H1 (cell line): ENCODE measurements at regions not wholly inside any gene's neighbourhood (a gene's known extent, or its start where the extent isn't known, plus 50 kb on each side); places are given as distances from the start of the nearest gene placed in this dataset.

Source experiments
- CTCF ChIA-PET: fragments of 300-600 bp; sonication (Branson Sonifier 250); formaldehyde crosslinking; loops from one replicate; lab custom pipeline; 2021; ENCODE audit not compliant: partially characterized antibody; lab: Charles Lee
- POLR2A ChIA-PET: fragments of 300-600 bp; sonication (Branson Sonifier 250); formaldehyde crosslinking; loops from one replicate; lab custom pipeline; 2021; ENCODE audit warnings: inconsistent platforms; ENCODE audit not compliant: partially characterized antibody; lab: Charles Lee
- DNase-seq, 2 experiments: peaks; one replicate each; pipeline versions ENCODE4 v3.0.0 to v3.0.0-alpha.2; 2010 to 2022; ENCODE audit warnings: low spot score in 2 of 2, low read depth in 1 of 2, mixed read lengths in 1 of 2
- FAIRE-seq: peaks from 2 replicates; lab custom pipeline; 2011; peaks lifted over from hg19 to GRCh38; lab: Jason Lieb, UNC
- H2AFZ ChIP-seq: 2 replicates; pipeline ENCODE4 v1.8.1; 2012; ENCODE audit warnings: low read length, inconsistent platforms
- H2AK5ac ChIP-seq: 2 replicates; pipeline ENCODE4 v1.6.1; 2013; ENCODE audit warnings: low read depth, low read length
- H2BK120ac ChIP-seq: replicated peaks from 2 replicates; pipeline ENCODE3; 2013; ENCODE audit warnings: low read depth, low read length, inconsistent platforms
- H2BK12ac ChIP-seq: 2 replicates; pipeline ENCODE4 v1.6.1; 2013; ENCODE audit warnings: low read depth, low read length
- H2BK15ac ChIP-seq: 2 replicates; pipeline ENCODE4 v1.6.1; 2013; ENCODE audit warnings: low read length
- H2BK20ac ChIP-seq: 2 replicates; pipeline ENCODE4 v1.6.1; 2013; ENCODE audit warnings: low read length
- H2BK5ac ChIP-seq: 2 replicates; pipeline ENCODE4 v1.6.1; 2013; ENCODE audit warnings: low read depth, low read length
- H3K14ac ChIP-seq: 2 replicates; pipeline ENCODE4 v1.6.1; 2013; ENCODE audit warnings: inconsistent platforms; ENCODE audit not compliant: insufficient read length
- H3K18ac ChIP-seq: 2 replicates; pipeline ENCODE4 v1.6.1; 2013; ENCODE audit warnings: low read length; ENCODE audit errors: extremely low read depth
- H3K23ac ChIP-seq: 2 replicates; pipeline ENCODE4 v1.6.1; 2013; ENCODE audit warnings: inconsistent platforms; ENCODE audit not compliant: insufficient read length
- H3K23me2 ChIP-seq: 2 replicates; pipeline ENCODE4 v1.6.1; 2013; ENCODE audit warnings: low read depth, low read length
- H3K27ac ChIP-seq: 2 replicates; pipeline ENCODE4 v1.6.1; 2011; ENCODE audit warnings: low read depth, low read length, inconsistent platforms
- H3K27me3 ChIP-seq, 4 experiments: replicated peaks in 1 of 4; 1 replicate in 1 of 4; 2 replicates in 3 of 4; pipeline versions ENCODE4 v1.6.1 to v1.8.1; 2011 to 2013; ENCODE audit warnings: low read length in 3 of 4, mild to moderate bottlenecking in 3 of 4, inconsistent platforms in 2 of 4, mixed read lengths in 2 of 4, moderate library complexity in 1 of 4; ENCODE audit not compliant: control insufficient read depth in 3 of 4, insufficient read depth in 3 of 4; ENCODE audit errors: extremely low read depth in 1 of 4
- H3K36me3 ChIP-seq, 4 experiments: 2 replicates each; pipeline versions ENCODE4 v1.6.1 to v1.8.1; 2011 to 2013; ENCODE audit warnings: mild to moderate bottlenecking in 4 of 4, low read length in 3 of 4, moderate library complexity in 2 of 4, control low read depth in 1 of 4, inconsistent platforms in 1 of 4; ENCODE audit not compliant: insufficient read depth in 4 of 4, control insufficient read depth in 2 of 4
- H3K4ac ChIP-seq: replicated peaks from 2 replicates; pipeline ENCODE3; 2013; ENCODE audit warnings: low read length, low read depth, mixed read lengths, inconsistent platforms; ENCODE audit not compliant: insufficient read length
- H3K4me1 ChIP-seq, 4 experiments: replicated peaks in 1 of 4; 1 replicate in 1 of 4; 2 replicates in 3 of 4; pipeline versions ENCODE4 v1.6.1 to v1.8.1; 2011 to 2013; ENCODE audit warnings: low read length in 3 of 4, inconsistent platforms in 2 of 4, mixed read lengths in 1 of 4; ENCODE audit not compliant: insufficient read depth in 4 of 4, control insufficient read depth in 3 of 4
- H3K4me2 ChIP-seq, 2 experiments: 2 replicates each; pipeline versions ENCODE4 v1.6.1 to v1.8.1; 2011 to 2013; ENCODE audit warnings: low read depth in 2 of 2, low read length in 2 of 2, control low read depth in 1 of 2, inconsistent platforms in 1 of 2, mild to moderate bottlenecking in 1 of 2; ENCODE audit not compliant: insufficient read depth in 1 of 2
- H3K4me3 ChIP-seq, 4 experiments: fragments of 200-600, 300-600 bp in 1 of 4; sonication (generic), shearing (Covaris generic), sonication (Bioruptor Twin) in 1 of 4; 2 replicates each; pipeline versions ENCODE4 v1.5.1 to v1.8.1; 2011 to 2016; ENCODE audit warnings: low read length in 4 of 4, low read depth in 3 of 4, control low read depth in 2 of 4, inconsistent platforms in 2 of 4, mild to moderate bottlenecking in 2 of 4, mixed read lengths in 1 of 4, moderate library complexity in 1 of 4; ENCODE audit not compliant: insufficient read depth in 2 of 4; ENCODE audit errors: extremely low read depth in 1 of 4
- H3K56ac ChIP-seq: replicated peaks from 2 replicates; pipeline ENCODE3; 2013; ENCODE audit warnings: low read depth, mild to moderate bottlenecking, mixed read lengths, low read length, inconsistent platforms; ENCODE audit not compliant: insufficient read length
- H3K79me1 ChIP-seq: 2 replicates; pipeline ENCODE4 v1.6.1; 2013; ENCODE audit warnings: low read depth, low read length, control low read depth
- H3K79me2 ChIP-seq, 2 experiments: 2 replicates each; pipeline versions ENCODE4 v1.6.1 to v1.8.1; 2012 to 2013; ENCODE audit warnings: low read length in 2 of 2, mild to moderate bottlenecking in 2 of 2, inconsistent platforms in 1 of 2; ENCODE audit not compliant: insufficient read depth in 2 of 2, control insufficient read depth in 1 of 2
- H3K9ac ChIP-seq, 4 experiments: replicated peaks in 1 of 4; 1 replicate in 1 of 4; 2 replicates in 3 of 4; pipeline versions ENCODE4 v1.6.1 to v1.8.1; 2011 to 2013; ENCODE audit warnings: low read depth in 3 of 4, low read length in 3 of 4, control low read depth in 2 of 4, mild to moderate bottlenecking in 2 of 4, moderate library complexity in 2 of 4, inconsistent platforms in 1 of 4; ENCODE audit errors: extremely low read depth in 1 of 4
- H3K9me3 ChIP-seq, 2 experiments: 2 replicates each; pipeline versions ENCODE4 v1.6.1 to v1.8.1; 2012 to 2013; ENCODE audit warnings: mild to moderate bottlenecking in 2 of 2, moderate library complexity in 2 of 2, control low read depth in 1 of 2, inconsistent platforms in 1 of 2, low read depth in 1 of 2, low read length in 1 of 2, mixed read lengths in 1 of 2; ENCODE audit not compliant: insufficient read depth in 2 of 2
- H4K20me1 ChIP-seq, 2 experiments: replicated peaks in 1 of 2; 2 replicates each; pipeline versions ENCODE3 to v1.8.1; 2011 to 2013; ENCODE audit warnings: inconsistent platforms in 2 of 2, low read length in 2 of 2, mild to moderate bottlenecking in 1 of 2; ENCODE audit not compliant: insufficient read depth in 2 of 2, control insufficient read depth in 1 of 2
- H4K5ac ChIP-seq: 2 replicates; pipeline ENCODE4 v1.6.1; 2013; ENCODE audit warnings: low read length, low read depth, mixed read lengths, inconsistent platforms; ENCODE audit not compliant: insufficient read length
- H4K8ac ChIP-seq: 2 replicates; pipeline ENCODE4 v1.8.0; 2013; ENCODE audit warnings: mild to moderate bottlenecking, moderate library complexity, low read length, inconsistent platforms; ENCODE audit not compliant: insufficient read depth; ENCODE audit errors: extremely low read depth
- H4K91ac ChIP-seq: replicated peaks from 2 replicates; pipeline ENCODE3; 2013; ENCODE audit warnings: low read length, mixed read lengths, inconsistent platforms; ENCODE audit not compliant: insufficient read length
- CBX8 ChIP-seq: fragments of 300-800, 300-1000 bp; sonication (generic); IDR thresholded peaks from 2 replicates; pipeline ENCODE4 v1.7.1; 2016; ENCODE audit warnings: low read depth, low read length, borderline replicate concordance
- RFX5 ChIP-seq: IDR thresholded peaks from 2 replicates; pipeline ENCODE4 v1.6.1; 2011; ENCODE audit warnings: low read depth, low read length, improper control_type of control experiment, borderline replicate concordance
- TAF7 ChIP-seq: optimal IDR thresholded peaks from 2 replicates; pipeline ENCODE3; 2011; ENCODE audit warnings: low read depth, mild to moderate bottlenecking, inconsistent platforms, low read length, moderate library complexity, borderline replicate concordance
- WGBS, 2 experiments: shearing (Covaris generic) in 1 of 2; methylation state at CpG; one replicate each; pipeline versions ENCODE4 v1.1.6 to v1.1.7; 2013 to 2015; ENCODE audit warnings: low lambda C conversion rate in 2 of 2, mixed read lengths in 2 of 2, inconsistent platforms in 1 of 2, low coverage in 1 of 2, missing lambda C conversion rate in 1 of 2; ENCODE audit not compliant: insufficient replicate concordance in 2 of 2, insufficient coverage in 1 of 2, insufficient read length in 1 of 2; ENCODE audit errors: extremely low coverage in 1 of 2, missing lambda C conversion rate in 1 of 2; 5-methylcytosine and 5-hydroxymethylcytosine counted together

- H2AK5ac ChIP-seq, result no peak overlapping the region
- H3K27ac ChIP-seq, result no peak overlapping the region
- no peak overlapping the region for H2BK20ac ChIP-seq
- WGBS, 2 experiments, result 84% methylated on average over 1 of the region's 1 CpG; no CpG with 5 or more reads in 1 of the 2 experiments
- H3K4me1 ChIP-seq, result peaks cover 0 to 2% (median 0%) of the 10 kb centered on the region in 4 experiments; a peak in 1 of 7 replicates
- no peak overlapping the region for H3K4me3 ChIP-seq
- no peak overlapping the region for H3K4me2 ChIP-seq
- POLR2A ChIA-PET, result no interaction called here
- H3K27me3 ChIP-seq, result no peaks in the 10 kb centered on the region
- H2BK12ac ChIP-seq, result no peak overlapping the region
- H3K36me3 ChIP-seq, result no peaks in the 10 kb centered on the region
- no peak overlapping the region for H4K5ac ChIP-seq
- H2BK120ac ChIP-seq, result no peak overlapping the region
- no peak overlapping the region for H3K14ac ChIP-seq
- no peak overlapping the region for H3K9ac ChIP-seq
- no peaks in the 10 kb centered on the region for H3K9me3 ChIP-seq
- CTCF ChIA-PET, result no interaction called here
- H3K23me2 ChIP-seq, result no peaks in the 10 kb centered on the region; the same call in 1 of the 2 replicates
- no peak overlapping the region for H3K23ac ChIP-seq
- H3K4ac ChIP-seq, result no peak overlapping the region
- no peak overlapping the region for H2BK15ac ChIP-seq
- FAIRE-seq (no peak), DNase-seq (no peak)
- no peak overlapping the region for H4K8ac ChIP-seq
- H3K79me1 ChIP-seq, result no peaks in the 10 kb centered on the region
- H2AFZ ChIP-seq, result no peak overlapping the region
- no peak overlapping the region for H2BK5ac ChIP-seq
- H3K18ac ChIP-seq, result no peak overlapping the region
- no peak overlapping the region for H4K91ac ChIP-seq
- no peak overlapping the region for H3K56ac ChIP-seq
- H3K79me2 ChIP-seq, result no peaks in the 10 kb centered on the region
- no peaks in the 10 kb centered on the region for H4K20me1 ChIP-seq
- TF ChIP-seq TAF7, result no peak
- no peak for TF ChIP-seq RFX5
- TF ChIP-seq CBX8, result no peak
Observed at GRCh38 chr3:144033863-144034262, 62.2 kb downstream of the DIPK2A start.
